ENCODE measurements at regions not wholly inside any gene's neighbourhood (a gene's known extent, or its start where the extent isn't known, plus 50 kb on each side); places are given as distances from the start of the nearest gene placed in this dataset.

- TF ChIP-seq CTCF (IDR thresholded peaks at IDR 0.05) (no peak), POLR2A (IDR thresholded peaks at IDR 0.05) (no peak), POLR2AphosphoS5 (IDR thresholded peaks at IDR 0.05) (no peak)
Observed at GRCh38 chr5:4207486-4207885, 611.9 kb downstream of the IRX1 start.

Measured in prostate gland (tissue), 2 donors.